ENCODE measurements at regions not wholly inside any gene's neighbourhood (a gene's known extent, or its start where the extent isn't known, plus 50 kb on each side); places are given as distances from the start of the nearest gene placed in this dataset.

GRCh38 chr17:79453481-79453880 is 157.4 kb downstream of the RBFOX3 start:
- DNase-seq (ENCODE audit: low read depth, low spot score) (no peak), ATAC-seq (no peak)
- no TSS peak for BruUV-seq (replicated peaks)
- Histone ChIP-seq H3K9ac (ENCODE audit: low read length) (no peak overlapping the region), H3K4me2 (ENCODE audit: low read length) (no peak overlapping the region), H2AFZ (ENCODE audit: low read depth, low read length, poor library complexity, severe bottlenecking) (no peak overlapping the region), H3K27me3 (ENCODE audit: insufficient read depth, low read length) (no peaks in the 10 kb centered on the region), H3K27ac (ENCODE audit: low read depth, low read length) (no peak overlapping the region), H3K4me3 (replicated peaks in 1 of 2; ENCODE audit: low read depth in 1 of 2, low read length in 2 of 2) (no peak overlapping the region), H3K9me2 (ENCODE audit: insufficient read depth) (no peaks in the 10 kb centered on the region), H3K79me2 (ENCODE audit: insufficient read depth, low read length) (no peaks in the 10 kb centered on the region), H3K36me3 (ENCODE audit: control insufficient read depth in 1 of 2, insufficient read depth in 2 of 2, low read length in 2 of 2) (no peaks in the 10 kb centered on the region), H3K9me3 (ENCODE audit: control insufficient read depth in 1 of 2, insufficient read depth in 1 of 2, low read depth in 1 of 2, low read length in 2 of 2) (no peaks in the 10 kb centered on the region), H3K4me1 (ENCODE audit: control insufficient read depth in 1 of 2, insufficient read depth in 2 of 2, low read length in 2 of 2) (no peaks in the 10 kb centered on the region), H4K20me1 (ENCODE audit: insufficient read depth) (no peaks in the 10 kb centered on the region)
- TF ChIP-seq POLR2A (IDR thresholded peaks at IDR 0.05; ENCODE audit: borderline replicate concordance, extremely low read depth, insufficient read depth, insufficient read length) (no peak), JUND (IDR thresholded peaks at IDR 0.05) (no peak), EZH2phosphoT487 (IDR thresholded peaks at IDR 0.05; ENCODE audit: borderline replicate concordance) (no peak), MAX (IDR thresholded peaks at IDR 0.05) (no peak)
- POLR2A ChIA-PET = no interaction called here
- intact Hi-C loops (cut with micrococcal nuclease) = no loop called here
- CTCF ChIA-PET = no interaction called here
- RAD21 ChIA-PET (ENCODE audit: low non-redundant PET in 1 of 2, low total read pairs in 2 of 2, uncharacterized antibody in 2 of 2, unreplicated experiment in 2 of 2) = no interaction called here

- Histone ChIP-seq H3K36me3 (ENCODE audit: control insufficient read depth in 1 of 2, insufficient read depth in 2 of 2, low read length in 2 of 2) (no peaks in the 10 kb centered on the region), H3K4me2 (ENCODE audit: low read length) (no peak overlapping the region), H3K9me3 (ENCODE audit: control insufficient read depth in 1 of 2, insufficient read depth in 1 of 2, low read depth in 1 of 2, low read length in 2 of 2) (no peaks in the 10 kb centered on the region), H3K27me3 (ENCODE audit: insufficient read depth, low read length) (no peaks in the 10 kb centered on the region), H3K79me2 (ENCODE audit: insufficient read depth, low read length) (no peaks in the 10 kb centered on the region), H3K9ac (ENCODE audit: low read length) (no peak overlapping the region), H3K4me1 (ENCODE audit: control insufficient read depth in 1 of 2, insufficient read depth in 2 of 2, low read length in 2 of 2) (no peaks in the 10 kb centered on the region), H3K27ac (ENCODE audit: low read depth, low read length) (no peak overlapping the region), H4K20me1 (ENCODE audit: insufficient read depth) (no peaks in the 10 kb centered on the region), H2AFZ (ENCODE audit: low read depth, low read length, poor library complexity, severe bottlenecking) (no peak overlapping the region), H3K4me3 (replicated peaks in 1 of 2; ENCODE audit: low read depth in 1 of 2, low read length in 2 of 2) (no peak overlapping the region), H3K9me2 (ENCODE audit: insufficient read depth) (no peaks in the 10 kb centered on the region)
- ChIA-PET POLR2A (no interaction called here), RAD21 (ENCODE audit: low non-redundant PET in 1 of 2, low total read pairs in 2 of 2, uncharacterized antibody in 2 of 2, unreplicated experiment in 2 of 2) (no interaction called here), CTCF (no interaction called here)
- ATAC-seq = no peak
- BruUV-seq (replicated peaks) = no TSS peak
- TF ChIP-seq EGR1 (IDR thresholded peaks at IDR 0.05; ENCODE audit: low read depth) (no peak), ZBTB33 (IDR thresholded peaks at IDR 0.05; ENCODE audit: extremely low read depth, insufficient replicate concordance, low read length) (no peak), CTCF (IDR thresholded peaks at IDR 0.05 in 2 of 3, conservative IDR thresholded peaks at IDR 0.05 in 1 of 3; ENCODE audit: borderline replicate concordance in 1 of 3, insufficient read depth in 1 of 3, low read depth in 2 of 3, low read length in 2 of 3) (no peak), FOSL1 (IDR thresholded peaks at IDR 0.05; ENCODE audit: low read depth) (no peak), CBX3 (IDR thresholded peaks at IDR 0.05; ENCODE audit: low read depth) (no peak), CEBPB (IDR thresholded peaks at IDR 0.05; ENCODE audit: low read depth) (no peak), REST (IDR thresholded peaks at IDR 0.05; ENCODE audit: low read depth) (no peak), ZNF274 (IDR thresholded peaks at IDR 0.05; ENCODE audit: low read depth, low read length) (no peak), ZFX (IDR thresholded peaks at IDR 0.05) (no peak)
- intact Hi-C loops (cut with micrococcal nuclease) = no loop called here
- DNase-seq (ENCODE audit: low read depth, low spot score) = no peak
Observed at GRCh38 chr17:79452706-79453105, 158.1 kb downstream of the RBFOX3 start.
